ENCODE measurements at regions not wholly inside any gene's neighbourhood (a gene's known extent, or its start where the extent isn't known, plus 50 kb on each side); places are given as distances from the start of the nearest gene placed in this dataset.

DNA sequence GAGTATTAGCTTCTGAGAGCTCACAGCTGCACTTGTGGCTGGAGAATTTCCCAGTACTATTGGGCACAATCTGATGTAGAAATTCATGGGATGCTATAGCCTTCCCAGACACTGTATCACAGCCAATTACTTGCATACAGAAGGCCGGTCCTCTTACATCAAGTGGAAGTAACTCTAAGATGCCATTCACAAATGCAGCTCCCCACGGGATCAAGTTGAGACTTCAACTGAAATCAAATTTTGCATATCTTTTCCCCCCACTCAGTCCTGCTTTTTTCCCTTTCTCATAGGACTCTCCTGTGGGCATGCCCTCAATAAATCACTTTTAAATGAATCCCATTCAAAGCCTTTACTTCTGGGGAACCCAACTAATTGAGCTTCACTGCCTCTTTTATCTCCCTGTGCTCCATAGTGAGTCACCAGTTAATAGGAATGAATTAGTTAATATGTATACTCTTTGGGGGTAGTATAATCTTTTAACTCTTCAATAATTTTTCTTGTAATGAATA is 1970.8 kb downstream of the OLFM4 start:
- Histone ChIP-seq H3K36me3 (ENCODE audit: control insufficient read depth, low read length) (no peaks in the 10 kb centered on the region), H3K4me3 (ENCODE audit: low read length) (no peak overlapping the region), H3K4me2 (ENCODE audit: low read length) (no peak overlapping the region), H3K9me2 (replicated peaks; ENCODE audit: control insufficient read depth, low read length) (no peaks in the 10 kb centered on the region), H3F3A (ENCODE audit: control insufficient read depth, insufficient read depth) (no peaks in the 10 kb centered on the region), H3K27me3 (ENCODE audit: control insufficient read depth, low read length) (no peaks in the 10 kb centered on the region), H4K20me1 (ENCODE audit: control insufficient read depth, insufficient read depth, low read depth, low read length) (no peaks in the 10 kb centered on the region), H3K79me2 (ENCODE audit: control insufficient read depth, low read length) (no peaks in the 10 kb centered on the region), H3K4me1 (ENCODE audit: control insufficient read depth, low read length) (no peaks in the 10 kb centered on the region), H3K9me3 (ENCODE audit: control insufficient read depth, insufficient read depth, low read length) (no peaks in the 10 kb centered on the region), H3K27ac (ENCODE audit: low read depth, low read length) (no peak overlapping the region)
- TF ChIP-seq EZH2phosphoT487 (IDR thresholded peaks at IDR 0.05; ENCODE audit: borderline replicate concordance, low read length): no peak

DNA sequence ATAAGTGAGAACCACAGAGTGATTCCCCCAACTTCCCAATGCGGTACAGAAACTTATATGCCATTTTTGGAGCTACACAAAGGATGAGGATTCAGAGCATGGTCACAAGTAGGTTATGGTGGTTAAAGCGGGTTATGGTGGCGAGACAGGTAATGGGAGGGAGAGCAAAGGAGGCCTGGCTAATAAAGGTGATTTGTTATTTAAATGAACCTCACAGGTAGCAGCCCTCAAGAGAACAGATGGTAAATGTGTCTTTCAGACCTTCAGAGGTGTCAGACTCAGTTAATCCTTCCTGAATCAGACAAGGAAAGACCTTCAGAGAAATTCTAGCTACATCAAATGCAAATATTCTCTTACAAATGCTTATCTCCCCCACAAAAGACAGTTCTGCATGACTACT is 1971.4 kb downstream of the OLFM4 start:
- no peak overlapping the region for H3K27ac ChIP-seq (ENCODE audit: low read depth, low read length)

DNA sequence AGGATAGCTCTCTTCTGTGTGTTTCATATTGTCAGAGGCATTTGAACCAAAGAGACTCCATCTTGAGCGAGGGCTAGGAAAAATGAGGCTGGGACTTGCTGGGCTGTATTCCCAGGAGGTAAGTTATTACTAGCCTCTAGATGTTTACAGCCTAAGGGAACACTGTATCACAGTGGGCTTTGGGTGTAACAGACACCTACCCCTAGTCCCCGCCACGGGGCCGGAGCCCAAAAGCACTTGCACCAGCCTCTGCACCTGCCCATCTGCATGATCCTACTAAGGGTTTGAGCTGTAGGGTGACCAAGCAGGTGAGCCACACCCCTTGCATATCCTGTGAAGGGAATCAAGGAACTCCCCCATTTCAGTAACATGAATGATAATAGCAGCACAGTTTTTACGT is 1972.2 kb downstream of the OLFM4 start:
- no peaks in the 10 kb centered on the region for H3K79me2 ChIP-seq (ENCODE audit: control insufficient read depth, low read length)
- no peak overlapping the region for H3K4me2 ChIP-seq (ENCODE audit: low read length)
- no peak overlapping the region for H3K27ac ChIP-seq (ENCODE audit: low read depth, low read length)
- no peaks in the 10 kb centered on the region for H3F3A ChIP-seq (ENCODE audit: control insufficient read depth, insufficient read depth)
- no peaks in the 10 kb centered on the region for H3K27me3 ChIP-seq (ENCODE audit: control insufficient read depth, low read length)
- H3K36me3 ChIP-seq (ENCODE audit: control insufficient read depth, low read length): no peaks in the 10 kb centered on the region
- no peaks in the 10 kb centered on the region for H3K9me3 ChIP-seq (ENCODE audit: control insufficient read depth, insufficient read depth, low read length)
- no peak overlapping the region for H3K4me3 ChIP-seq (ENCODE audit: low read length)
- H4K20me1 ChIP-seq (ENCODE audit: control insufficient read depth, insufficient read depth, low read depth, low read length): no peaks in the 10 kb centered on the region
- no peaks in the 10 kb centered on the region for H3K4me1 ChIP-seq (ENCODE audit: control insufficient read depth, low read length)
- H3K9me2 ChIP-seq (replicated peaks; ENCODE audit: control insufficient read depth, low read length): no peaks in the 10 kb centered on the region
- TF ChIP-seq EZH2phosphoT487 (IDR thresholded peaks at IDR 0.05; ENCODE audit: borderline replicate concordance, low read length): no peak
- TF ChIP-seq, protein P1, sequence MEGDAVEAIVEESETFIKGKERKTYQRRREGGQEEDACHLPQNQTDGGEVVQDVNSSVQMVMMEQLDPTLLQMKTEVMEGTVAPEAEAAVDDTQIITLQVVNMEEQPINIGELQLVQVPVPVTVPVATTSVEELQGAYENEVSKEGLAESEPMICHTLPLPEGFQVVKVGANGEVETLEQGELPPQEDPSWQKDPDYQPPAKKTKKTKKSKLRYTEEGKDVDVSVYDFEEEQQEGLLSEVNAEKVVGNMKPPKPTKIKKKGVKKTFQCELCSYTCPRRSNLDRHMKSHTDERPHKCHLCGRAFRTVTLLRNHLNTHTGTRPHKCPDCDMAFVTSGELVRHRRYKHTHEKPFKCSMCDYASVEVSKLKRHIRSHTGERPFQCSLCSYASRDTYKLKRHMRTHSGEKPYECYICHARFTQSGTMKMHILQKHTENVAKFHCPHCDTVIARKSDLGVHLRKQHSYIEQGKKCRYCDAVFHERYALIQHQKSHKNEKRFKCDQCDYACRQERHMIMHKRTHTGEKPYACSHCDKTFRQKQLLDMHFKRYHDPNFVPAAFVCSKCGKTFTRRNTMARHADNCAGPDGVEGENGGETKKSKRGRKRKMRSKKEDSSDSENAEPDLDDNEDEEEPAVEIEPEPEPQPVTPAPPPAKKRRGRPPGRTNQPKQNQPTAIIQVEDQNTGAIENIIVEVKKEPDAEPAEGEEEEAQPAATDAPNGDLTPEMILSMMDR (IDR thresholded peaks at IDR 0.05; ENCODE audit: low read depth, low read length, poor library complexity, severe bottlenecking): no peak

More for the DNA sequence above, 1971.4 kb downstream of the OLFM4 start:
- Histone ChIP-seq H3K9me2 (replicated peaks; ENCODE audit: control insufficient read depth, low read length) (no peaks in the 10 kb centered on the region), H3K9me3 (ENCODE audit: control insufficient read depth, insufficient read depth, low read length) (no peaks in the 10 kb centered on the region), H3K27me3 (ENCODE audit: control insufficient read depth, low read length) (no peaks in the 10 kb centered on the region), H3K79me2 (ENCODE audit: control insufficient read depth, low read length) (no peaks in the 10 kb centered on the region), H4K20me1 (ENCODE audit: control insufficient read depth, insufficient read depth, low read depth, low read length) (no peaks in the 10 kb centered on the region), H3K4me3 (ENCODE audit: low read length) (no peak overlapping the region), H3K36me3 (ENCODE audit: control insufficient read depth, low read length) (no peaks in the 10 kb centered on the region), H3F3A (ENCODE audit: control insufficient read depth, insufficient read depth) (no peaks in the 10 kb centered on the region), H3K4me2 (ENCODE audit: low read length) (no peak overlapping the region), H3K4me1 (ENCODE audit: control insufficient read depth, low read length) (no peaks in the 10 kb centered on the region)
- no peak for TF ChIP-seq EZH2phosphoT487 (IDR thresholded peaks at IDR 0.05; ENCODE audit: borderline replicate concordance, low read length)
- TF ChIP-seq, protein P1 (IDR thresholded peaks at IDR 0.05; ENCODE audit: low read depth, low read length, poor library complexity, severe bottlenecking): no peak

DNA sequence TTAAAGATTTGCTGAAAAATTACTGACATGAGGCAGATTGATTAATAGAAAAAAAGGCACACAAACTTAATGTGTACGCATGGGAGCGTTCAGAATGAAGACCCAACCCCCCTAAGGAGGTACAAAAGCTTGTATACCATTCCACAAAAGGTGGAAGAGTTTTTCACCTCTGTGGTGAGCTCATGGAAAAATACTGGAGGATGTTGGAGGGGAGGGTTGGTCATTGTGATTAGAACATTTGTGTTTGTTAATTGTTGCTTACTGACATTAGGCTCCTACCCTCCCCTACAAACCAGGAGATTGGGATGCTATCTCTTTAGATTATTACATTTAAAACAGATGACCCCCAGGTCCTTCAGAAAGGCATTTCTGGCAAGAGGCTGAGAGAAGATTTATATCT is 1973.3 kb downstream of the OLFM4 start:
- Histone ChIP-seq H3K9me3 (ENCODE audit: control insufficient read depth, insufficient read depth, low read length) (no peaks in the 10 kb centered on the region), H3K27ac (ENCODE audit: low read depth, low read length) (no peak overlapping the region), H3K4me1 (ENCODE audit: control insufficient read depth, low read length) (no peaks in the 10 kb centered on the region), H3K4me3 (ENCODE audit: low read length) (no peak overlapping the region), H3K27me3 (ENCODE audit: control insufficient read depth, low read length) (no peaks in the 10 kb centered on the region), H3K9me2 (replicated peaks; ENCODE audit: control insufficient read depth, low read length) (no peaks in the 10 kb centered on the region), H3K79me2 (ENCODE audit: control insufficient read depth, low read length) (no peaks in the 10 kb centered on the region), H4K20me1 (ENCODE audit: control insufficient read depth, insufficient read depth, low read depth, low read length) (no peaks in the 10 kb centered on the region), H3K4me2 (ENCODE audit: low read length) (no peak overlapping the region), H3K36me3 (ENCODE audit: control insufficient read depth, low read length) (no peaks in the 10 kb centered on the region), H3F3A (ENCODE audit: control insufficient read depth, insufficient read depth) (no peaks in the 10 kb centered on the region)
- no peak for TF ChIP-seq EZH2phosphoT487 (IDR thresholded peaks at IDR 0.05; ENCODE audit: borderline replicate concordance, low read length)
- TF ChIP-seq, protein P1 (IDR thresholded peaks at IDR 0.05; ENCODE audit: low read depth, low read length, poor library complexity, severe bottlenecking): no peak
